H1 (cell line): ENCODE measurements at regions not wholly inside any gene's neighbourhood (a gene's known extent, or its start where the extent isn't known, plus 50 kb on each side); places are given as distances from the start of the nearest gene placed in this dataset.

ENCODE experiments used
- CHD2 ChIP-seq: IDR thresholded peaks from 2 replicates; pipeline ENCODE4 v1.6.1; 2012; ENCODE audit warnings: low read length, improper control_type of control experiment
- CTCF ChIP-seq, 3 experiments: IDR thresholded peaks; 1 replicate in 2 of 3; 2 replicates in 1 of 3; pipeline versions ENCODE4 v1.5.1 to v1.6.1; 2011; ENCODE audit warnings: low read length in 3 of 3, mild to moderate bottlenecking in 3 of 3, inconsistent platforms in 2 of 3, low read depth in 1 of 3, moderate library complexity in 1 of 3; ENCODE audit not compliant: insufficient read depth in 1 of 3; ENCODE audit errors: control extremely low read depth in 1 of 3
- GABPA ChIP-seq: IDR thresholded peaks from 2 replicates; pipeline ENCODE4 v1.6.1; 2011; ENCODE audit warnings: mild to moderate bottlenecking, low read length, moderate library complexity, borderline replicate concordance; ENCODE audit not compliant: insufficient read depth
- HDAC6 ChIP-seq: IDR thresholded peaks from one replicate; pipeline ENCODE4 v1.7.1; 2012; ENCODE audit warnings: low read depth, mild to moderate bottlenecking, inconsistent platforms, low read length, moderate library complexity
- POLR2A ChIP-seq, 2 experiments: IDR thresholded peaks; 1 replicate in 1 of 2; 2 replicates in 1 of 2; pipeline ENCODE4 v1.6.1; 2011; ENCODE audit warnings: low read depth in 2 of 2, low read length in 2 of 2, mild to moderate bottlenecking in 2 of 2; ENCODE audit errors: control extremely low read depth in 1 of 2
- SIN3A ChIP-seq, 2 experiments: IDR thresholded peaks in 1 of 2; conservative IDR thresholded peaks in 1 of 2; 2 replicates each; pipeline ENCODE4 v1.6.1; 2011 to 2012; ENCODE audit warnings: low read length in 2 of 2, improper control_type of control experiment in 1 of 2, low read depth in 1 of 2, mild to moderate bottlenecking in 1 of 2
- SIX5 ChIP-seq: IDR thresholded peaks from 2 replicates; pipeline ENCODE4 v1.6.1; 2011; ENCODE audit warnings: mild to moderate bottlenecking, low read depth, low read length
- TF ChIP-seq, protein P1 (sequence below): IDR thresholded peaks from 2 replicates; pipeline ENCODE4 v1.6.1; 2011; ENCODE audit warnings: low read length, improper control_type of control experiment

- TF ChIP-seq, protein P1, sequence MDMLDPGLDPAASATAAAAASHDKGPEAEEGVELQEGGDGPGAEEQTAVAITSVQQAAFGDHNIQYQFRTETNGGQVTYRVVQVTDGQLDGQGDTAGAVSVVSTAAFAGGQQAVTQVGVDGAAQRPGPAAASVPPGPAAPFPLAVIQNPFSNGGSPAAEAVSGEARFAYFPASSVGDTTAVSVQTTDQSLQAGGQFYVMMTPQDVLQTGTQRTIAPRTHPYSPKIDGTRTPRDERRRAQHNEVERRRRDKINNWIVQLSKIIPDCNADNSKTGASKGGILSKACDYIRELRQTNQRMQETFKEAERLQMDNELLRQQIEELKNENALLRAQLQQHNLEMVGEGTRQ = no peak
- TF ChIP-seq CTCF (IDR thresholded peaks at IDR 0.05; ENCODE audit: control extremely low read depth in 1 of 3, insufficient read depth in 1 of 3, low read depth in 1 of 3, low read length in 3 of 3) (no peak), CHD2 (no peak), POLR2A (IDR thresholded peaks at IDR 0.05; ENCODE audit: control extremely low read depth in 1 of 2, low read depth in 2 of 2, low read length in 2 of 2) (no peak), SIX5 (no peak), SIN3A (conservative IDR thresholded peaks at IDR 0.05 in 1 of 2, IDR thresholded peaks at IDR 0.05 in 1 of 2; ENCODE audit: low read depth in 1 of 2, low read length in 2 of 2) (no peak), GABPA (no peak), HDAC6 (no peak)
Measured at GRCh38 chr5:14008819-14009311, 64.4 kb upstream of the DNAH5 start.
